ENCODE measurements at regions not wholly inside any gene's neighbourhood (a gene's known extent, or its start where the extent isn't known, plus 50 kb on each side); places are given as distances from the start of the nearest gene placed in this dataset.

GRCh38 chr2:166812166-166812891, 76.0 kb upstream of the XIRP2 start:
- H3K27ac Mint-ChIP-seq (ENCODE audit: unreplicated experiment): no peak overlapping the region
- DNase-seq (ENCODE audit: low read depth) (no peak), FAIRE-seq (no peak)
- no peaks in the 10 kb centered on the region for H4K20me1 ChIP-seq (ENCODE audit: insufficient read depth, low read length)
- no peak overlapping the region for H2AFZ ChIP-seq (ENCODE audit: low read depth, low read length)
- H3K27ac ChIP-seq (ENCODE audit: low read depth, low read length): no peak overlapping the region
- no peaks in the 10 kb centered on the region for H3K36me3 ChIP-seq (ENCODE audit: insufficient read depth, low read length)
- H3K79me2 ChIP-seq (ENCODE audit: insufficient read depth, low read length): no peaks in the 10 kb centered on the region
- TF ChIP-seq EZH2 (IDR thresholded peaks at IDR 0.05; ENCODE audit: insufficient read depth, low read length) (no peak), CTCF (IDR thresholded peaks at IDR 0.05; ENCODE audit: insufficient read depth, low read depth, low read length) (no peak)
- H3K4me3 ChIP-seq (ENCODE audit: insufficient read depth, low read depth, low read length): no peak overlapping the region
- no peaks in the 10 kb centered on the region for H3K27me3 ChIP-seq (ENCODE audit: insufficient read depth, low read length)
- H3K4me2 ChIP-seq (ENCODE audit: low read length): no peak overlapping the region
- H3K9me3 Mint-ChIP-seq (ENCODE audit: unreplicated experiment): peaks cover 1% of the 10 kb centered on the region
- no peak overlapping the region for H3K9ac ChIP-seq (ENCODE audit: low read length)
- H3K9me3 ChIP-seq (ENCODE audit: insufficient read depth, low read depth, low read length): no peaks in the 10 kb centered on the region
- H3K4me1 ChIP-seq (ENCODE audit: insufficient read depth, low read length): no peaks in the 10 kb centered on the region
- no peaks in the 10 kb centered on the region for H3K27me3 Mint-ChIP-seq (ENCODE audit: low read depth, unreplicated experiment)
- no peak overlapping the region for H3K4me3 Mint-ChIP-seq (ENCODE audit: unreplicated experiment)
- H3K4me1 Mint-ChIP-seq (ENCODE audit: low read depth, unreplicated experiment): no peaks in the 10 kb centered on the region
- H3K36me3 Mint-ChIP-seq (ENCODE audit: low read depth, unreplicated experiment): no peaks in the 10 kb centered on the region

- Histone ChIP-seq H3K27me3 (ENCODE audit: insufficient read depth, low read length) (no peaks in the 10 kb centered on the region), H2AFZ (ENCODE audit: low read depth, low read length) (no peak overlapping the region), H3K4me2 (ENCODE audit: low read length) (no peak overlapping the region), H3K79me2 (ENCODE audit: insufficient read depth, low read length) (no peaks in the 10 kb centered on the region), H3K4me1 (ENCODE audit: insufficient read depth, low read length) (no peaks in the 10 kb centered on the region), H3K9ac (ENCODE audit: low read length) (no peak overlapping the region), H3K27ac (ENCODE audit: low read depth, low read length) (no peak overlapping the region), H4K20me1 (ENCODE audit: insufficient read depth, low read length) (no peaks in the 10 kb centered on the region), H3K4me3 (ENCODE audit: insufficient read depth, low read depth, low read length) (no peak overlapping the region), H3K9me3 (ENCODE audit: insufficient read depth, low read depth, low read length) (no peaks in the 10 kb centered on the region), H3K36me3 (ENCODE audit: insufficient read depth, low read length) (no peaks in the 10 kb centered on the region)
- Mint-ChIP-seq H3K9me3 (ENCODE audit: unreplicated experiment) (no peaks in the 10 kb centered on the region), H3K27ac (ENCODE audit: unreplicated experiment) (no peak overlapping the region), H3K36me3 (ENCODE audit: low read depth, unreplicated experiment) (no peaks in the 10 kb centered on the region), H3K4me3 (ENCODE audit: unreplicated experiment) (no peak overlapping the region), H3K27me3 (ENCODE audit: low read depth, unreplicated experiment) (no peaks in the 10 kb centered on the region), H3K4me1 (ENCODE audit: low read depth, unreplicated experiment) (no peaks in the 10 kb centered on the region)
- TF ChIP-seq CTCF (IDR thresholded peaks at IDR 0.05; ENCODE audit: insufficient read depth, low read depth, low read length) (no peak), EZH2 (IDR thresholded peaks at IDR 0.05; ENCODE audit: insufficient read depth, low read length) (no peak)
- DNase-seq (ENCODE audit: low read depth) (no peak), FAIRE-seq (no peak)
Measured at GRCh38 chr2:166805753-166806152, 82.5 kb upstream of the XIRP2 start.

GRCh38 chr2:166803373-166804000, 84.8 kb upstream of the XIRP2 start:
- Histone ChIP-seq H4K20me1 (ENCODE audit: insufficient read depth, low read length) (no peaks in the 10 kb centered on the region), H3K4me2 (ENCODE audit: low read length) (no peak overlapping the region), H3K9me3 (ENCODE audit: insufficient read depth, low read depth, low read length) (no peaks in the 10 kb centered on the region), H3K4me3 (ENCODE audit: insufficient read depth, low read depth, low read length) (no peak overlapping the region), H3K4me1 (ENCODE audit: insufficient read depth, low read length) (no peaks in the 10 kb centered on the region), H3K9ac (ENCODE audit: low read length) (no peak overlapping the region), H3K27ac (ENCODE audit: low read depth, low read length) (no peak overlapping the region), H3K36me3 (ENCODE audit: insufficient read depth, low read length) (no peaks in the 10 kb centered on the region), H3K27me3 (ENCODE audit: insufficient read depth, low read length) (no peaks in the 10 kb centered on the region), H3K79me2 (ENCODE audit: insufficient read depth, low read length) (no peaks in the 10 kb centered on the region), H2AFZ (ENCODE audit: low read depth, low read length) (peak overlapping the region; percentile 62)
- DNase-seq (ENCODE audit: low read depth): no peak
- Mint-ChIP-seq H3K36me3 (ENCODE audit: low read depth, unreplicated experiment) (no peaks in the 10 kb centered on the region), H3K9me3 (ENCODE audit: unreplicated experiment) (no peaks in the 10 kb centered on the region), H3K4me3 (ENCODE audit: unreplicated experiment) (no peak overlapping the region), H3K27ac (ENCODE audit: unreplicated experiment) (no peak overlapping the region), H3K4me1 (ENCODE audit: low read depth, unreplicated experiment) (no peaks in the 10 kb centered on the region), H3K27me3 (ENCODE audit: low read depth, unreplicated experiment) (no peaks in the 10 kb centered on the region)
- no peak for FAIRE-seq
- no peak for TF ChIP-seq CTCF (IDR thresholded peaks at IDR 0.05; ENCODE audit: insufficient read depth, low read depth, low read length)
- no peak for TF ChIP-seq EZH2 (IDR thresholded peaks at IDR 0.05; ENCODE audit: insufficient read depth, low read length)
